KG1 (cell line): ENCODE measurements at regions not wholly inside any gene's neighbourhood (a gene's known extent, or its start where the extent isn't known, plus 50 kb on each side); places are given as distances from the start of the nearest gene placed in this dataset.
"Not testable (repeated sequence)": the region's sequence is repeated elsewhere in the genome, so short reads cannot be mapped to it uniquely, and the experiment has no call there.

Experiments
- DNase-seq: peaks from one replicate; lab custom pipeline; 2025; lab: John Stamatoyannopoulos, UW

- no peak for DNase-seq
These were observed 95.2 kb downstream of the TFAP2C start for GRCh38 chr20:56724241-56724757.

- DNase-seq: no peak
These were observed 100.9 kb downstream of the TFAP2C start for GRCh38 chr20:56730003-56730402.

DNA sequence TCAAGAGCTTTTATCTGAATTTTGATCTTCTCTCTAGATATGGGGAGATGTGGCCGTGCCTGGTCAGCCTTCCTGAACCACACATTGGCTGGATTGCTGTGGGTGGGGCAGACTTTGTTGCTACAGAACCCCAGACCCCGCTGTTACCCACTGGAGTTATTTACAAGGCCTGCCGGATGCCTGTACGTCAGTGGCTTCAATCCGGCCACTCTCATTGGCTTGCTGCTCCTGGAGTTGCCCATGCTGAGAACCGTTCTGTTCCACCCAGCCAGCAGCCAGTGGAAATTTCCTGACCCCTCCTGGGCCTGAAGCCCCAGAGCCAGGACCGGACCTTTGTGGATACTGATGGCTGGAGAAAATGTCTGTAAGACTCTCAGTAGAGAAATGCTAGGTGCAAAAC, 101.9 kb downstream of the TFAP2C start:
- no peak for DNase-seq

DNA sequence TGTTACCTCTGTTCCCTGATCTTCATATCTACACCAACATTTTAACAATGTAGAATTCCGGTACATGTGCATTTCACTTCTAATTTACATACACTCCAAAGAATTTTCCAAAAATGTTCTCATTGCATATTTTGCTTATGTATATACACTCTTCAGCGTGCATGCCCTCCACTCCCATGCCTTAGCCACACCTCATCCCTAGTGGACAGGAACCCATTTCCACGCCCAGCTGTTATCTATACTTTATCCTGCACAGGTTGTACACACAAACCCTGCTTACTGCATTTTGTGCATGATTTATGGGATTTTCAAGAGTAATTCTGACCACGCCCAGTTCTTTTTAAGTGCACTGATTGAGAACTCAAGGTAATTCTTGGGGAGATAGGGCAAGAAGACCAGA, 102.4 kb downstream of the TFAP2C start:
- no peak for DNase-seq

- DNase-seq: no peak
These were observed 104.9 kb downstream of the TFAP2C start for GRCh38 chr20:56733967-56734366.

GRCh38 chr20:56735084-56735642, 106.1 kb downstream of the TFAP2C start:
- no peak for DNase-seq

DNA sequence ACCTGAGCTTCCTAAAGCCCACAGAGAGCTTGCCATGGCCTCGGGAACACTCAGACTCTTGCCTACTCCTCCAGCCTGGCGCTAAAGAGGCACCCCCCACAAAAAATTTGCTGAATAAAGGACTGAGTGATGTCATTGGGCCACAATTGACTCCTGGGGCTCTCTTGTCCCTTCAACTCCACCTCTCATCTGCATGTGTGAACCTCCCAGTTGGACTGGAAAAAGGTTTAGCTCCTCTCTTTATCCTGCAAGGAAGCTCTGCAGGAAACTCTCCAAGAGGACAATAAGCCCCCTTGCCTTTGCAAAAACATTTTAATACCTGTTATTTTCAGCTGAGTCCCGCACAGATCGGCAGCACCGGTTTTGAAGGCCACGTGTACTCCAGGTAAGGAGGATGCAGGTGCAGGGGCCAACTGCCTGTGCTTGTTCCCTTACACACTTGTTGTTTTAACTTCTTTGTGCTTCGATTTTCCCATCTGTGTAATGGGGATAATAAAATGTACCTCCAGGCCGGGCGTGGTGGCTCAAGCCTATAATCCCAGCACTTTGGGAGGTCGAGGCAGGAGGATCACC, 107.3 kb downstream of the TFAP2C start:
- no peak for DNase-seq

- DNase-seq: not testable (repeated sequence)
These were observed 115.3 kb downstream of the TFAP2C start for GRCh38 chr20:56744325-56744821.

- no peak for DNase-seq
These were observed 119.6 kb downstream of the TFAP2C start for GRCh38 chr20:56748476-56749377.

GRCh38 chr20:56750430-56750829, 121.3 kb downstream of the TFAP2C start:
- no peak for DNase-seq

DNA sequence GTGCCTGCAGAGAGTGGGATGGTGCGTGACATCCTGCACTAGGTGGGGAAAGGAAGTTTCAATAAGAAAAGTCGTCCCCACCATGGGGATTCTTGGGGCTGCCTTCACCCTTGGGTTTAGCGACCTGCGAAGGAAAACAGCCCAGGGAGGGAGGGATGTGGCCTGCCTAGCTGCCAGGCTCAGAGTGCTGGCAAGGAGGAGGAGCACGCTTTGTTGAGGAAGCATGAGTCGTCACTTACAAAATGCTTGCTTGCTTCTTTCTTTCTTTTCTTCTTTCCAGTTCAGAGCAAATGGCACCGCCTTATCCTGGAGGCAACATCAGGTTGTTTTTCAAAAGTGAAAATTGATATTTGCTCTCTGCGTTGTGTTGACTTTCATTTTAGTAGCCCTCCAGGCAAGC, 123.2 kb downstream of the TFAP2C start:
- DNase-seq: no peak

DNA sequence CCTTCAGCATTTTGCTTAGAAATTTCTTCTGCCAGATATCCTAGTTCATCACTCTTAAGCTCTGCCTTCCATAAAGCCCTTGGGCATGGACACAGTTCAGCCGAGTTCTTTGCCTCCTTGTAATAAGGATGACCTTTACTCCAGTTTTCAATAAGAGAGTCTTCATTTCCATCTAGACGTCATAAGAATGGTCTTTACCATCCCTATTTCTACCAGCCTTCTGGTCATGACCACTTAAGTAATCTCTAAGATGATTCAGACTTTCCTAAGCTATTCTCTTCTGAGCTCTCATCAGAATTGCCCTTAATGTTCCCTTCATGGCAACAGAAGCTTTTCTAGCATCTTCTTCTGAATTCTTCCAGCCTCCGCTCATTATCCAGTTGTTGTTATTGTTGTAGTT, 126.1 kb downstream of the TFAP2C start:
- no peak for DNase-seq

GRCh38 chr20:56756658-56757057, 127.6 kb downstream of the TFAP2C start:
- not testable (repeated sequence) for DNase-seq

DNA sequence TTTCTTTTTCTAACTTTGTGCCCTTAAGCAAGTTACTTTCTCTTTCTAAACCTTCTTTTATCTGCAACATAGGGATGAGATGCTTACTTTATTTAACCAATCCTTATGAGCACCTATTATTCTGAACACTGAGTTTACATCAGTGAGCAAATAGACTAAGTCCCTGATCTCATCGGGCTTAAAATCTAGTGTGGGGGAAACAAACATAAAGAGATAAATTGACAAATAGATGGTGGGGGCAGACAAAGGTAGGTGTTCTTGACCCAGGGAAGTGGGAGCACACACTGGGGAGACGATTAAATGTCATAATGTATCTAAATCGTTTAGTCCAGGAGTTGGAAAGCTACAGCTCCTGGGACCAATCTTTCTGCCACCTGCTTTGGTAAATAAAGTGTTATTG, 129.6 kb downstream of the TFAP2C start:
- no peak for DNase-seq

GRCh38 chr20:56759741-56760278, 130.7 kb downstream of the TFAP2C start:
- no peak for DNase-seq

- DNase-seq: no peak
These were observed 131.5 kb downstream of the TFAP2C start for GRCh38 chr20:56760610-56761009.

GRCh38 chr20:56761393-56761792, 132.3 kb downstream of the TFAP2C start:
- DNase-seq: no peak

DNA sequence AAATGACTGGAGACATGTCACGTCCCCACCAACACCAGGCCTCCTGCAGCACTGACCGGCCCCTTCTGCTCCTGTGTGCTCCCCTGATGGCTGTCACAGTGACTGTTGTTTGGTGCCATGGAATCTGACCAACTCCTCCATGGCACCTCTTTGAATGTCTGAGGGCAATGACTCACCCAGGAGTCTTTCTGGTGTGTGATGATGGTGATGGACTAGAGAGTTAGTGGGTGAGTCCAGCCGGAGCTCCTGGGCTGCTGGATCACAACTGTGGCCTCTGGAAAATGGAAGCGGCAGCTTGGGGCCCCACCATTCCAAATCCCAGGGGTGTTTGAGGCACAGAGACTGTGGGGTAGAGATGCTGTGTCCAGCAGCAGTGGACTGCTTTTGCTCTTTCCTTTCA, 133.3 kb downstream of the TFAP2C start:
- no peak for DNase-seq

- DNase-seq: no peak
These were observed 133.7 kb downstream of the TFAP2C start for GRCh38 chr20:56762829-56763228.

DNA sequence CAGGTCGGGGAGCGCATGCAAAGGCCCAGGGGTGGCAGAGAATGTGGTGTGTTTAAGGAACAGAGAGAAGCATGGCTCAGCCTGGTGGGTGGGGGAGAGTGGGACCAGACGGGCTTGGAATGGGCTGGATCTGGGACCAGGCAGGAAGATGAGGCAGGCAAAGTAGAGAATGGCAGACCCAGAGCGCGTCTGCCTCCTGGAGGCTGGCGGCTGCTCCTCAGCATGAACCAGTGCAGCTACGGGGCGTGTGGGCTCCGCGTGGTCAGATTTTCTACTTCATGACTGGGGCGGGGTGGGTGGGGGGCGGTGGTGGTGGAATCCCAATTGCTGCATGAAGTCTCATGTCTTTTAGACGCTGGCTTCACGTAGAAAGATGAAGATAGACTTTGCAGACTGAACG, 135.6 kb downstream of the TFAP2C start:
- DNase-seq: no peak

DNA sequence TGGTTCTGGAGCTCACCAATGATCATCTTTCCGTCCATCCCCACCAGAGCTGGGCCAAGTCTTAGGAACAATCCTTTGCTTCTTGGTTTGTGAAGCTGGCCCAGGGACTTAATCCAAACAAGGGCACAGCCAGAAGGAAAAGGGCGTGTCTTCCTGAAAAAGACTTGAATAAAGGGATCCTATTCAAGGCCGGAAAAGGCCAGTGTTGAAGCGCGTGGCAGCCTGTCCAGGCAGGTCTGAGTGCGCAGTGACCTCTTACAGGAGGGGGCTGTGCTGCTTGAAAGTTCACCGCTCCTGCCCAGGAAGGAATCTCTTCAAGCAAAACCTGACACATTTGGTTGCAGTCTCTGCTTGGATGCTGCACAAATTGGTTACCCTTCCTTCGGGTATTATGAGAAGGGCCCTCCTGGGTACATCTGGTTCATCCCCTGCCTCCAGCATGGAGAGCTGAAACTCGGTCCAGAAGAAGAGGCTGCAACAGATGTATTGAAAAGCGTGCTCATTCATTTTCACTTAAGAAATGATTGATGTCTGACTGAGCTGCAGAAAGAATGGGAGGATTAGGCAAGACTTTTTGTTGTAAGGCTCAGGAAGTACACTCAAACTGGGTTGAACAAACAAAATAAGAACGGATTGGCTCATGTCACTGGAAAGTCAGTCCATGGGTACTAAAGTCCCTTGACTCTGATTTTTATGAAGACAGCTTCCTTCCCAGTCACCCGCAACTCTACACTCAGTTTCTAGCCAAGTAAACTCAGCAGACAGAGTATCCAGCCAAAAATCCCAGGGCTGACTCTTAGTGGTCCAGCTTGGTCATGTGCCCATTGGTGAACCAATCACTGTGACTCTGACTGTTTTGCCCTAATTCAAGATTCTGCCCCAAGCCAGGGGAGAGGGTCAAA, 136.3 kb downstream of the TFAP2C start:
- DNase-seq: no peak

GRCh38 chr20:56766528-56766927, 137.4 kb downstream of the TFAP2C start:
- DNase-seq: no peak
